ENCODE measurements at regions not wholly inside any gene's neighbourhood (a gene's known extent, or its start where the extent isn't known, plus 50 kb on each side); places are given as distances from the start of the nearest gene placed in this dataset.

DNA sequence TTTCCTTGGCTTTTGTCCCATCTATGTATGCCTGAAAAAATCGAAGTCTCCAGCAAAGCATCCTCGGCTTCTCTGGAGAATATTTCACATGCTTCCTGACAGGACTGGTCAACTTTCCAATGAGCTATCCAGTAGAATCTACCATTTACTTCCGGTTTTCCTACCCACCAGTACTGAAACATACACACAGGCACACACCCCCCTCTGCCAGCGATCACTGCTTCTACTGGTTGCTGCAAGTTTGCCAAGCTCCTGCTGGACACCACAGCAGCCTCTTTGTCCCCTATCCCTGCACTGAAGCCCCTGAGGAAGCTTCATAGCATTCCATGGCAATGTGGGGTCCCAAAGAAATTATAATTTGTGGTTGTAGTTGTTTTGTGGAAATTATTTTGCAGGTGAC lies 536.8 kb downstream of the MATN1 start:
- no peak overlapping the region for H3K4me3 ChIP-seq (ENCODE audit: low read depth, low read length)
- no peak for DNase-seq (ENCODE audit: low read depth)
- TF ChIP-seq CTCF (IDR thresholded peaks at IDR 0.05; ENCODE audit: low read depth, low read length, missing control alignments), result no peak

GRCh38 chr1:30185809-30186208 lies 537.6 kb downstream of the MATN1 start:
- TF ChIP-seq CTCF (IDR thresholded peaks at IDR 0.05; ENCODE audit: low read depth, low read length, missing control alignments), result no peak
- DNase-seq (ENCODE audit: low read depth), result no peak
- H3K4me3 ChIP-seq (ENCODE audit: low read depth, low read length), result no peak overlapping the region

- no peak for DNase-seq (ENCODE audit: low read depth)
- no peak overlapping the region for H3K4me3 ChIP-seq (ENCODE audit: low read depth, low read length)
These were observed 538.1 kb downstream of the MATN1 start for GRCh38 chr1:30185313-30185712.

DNA sequence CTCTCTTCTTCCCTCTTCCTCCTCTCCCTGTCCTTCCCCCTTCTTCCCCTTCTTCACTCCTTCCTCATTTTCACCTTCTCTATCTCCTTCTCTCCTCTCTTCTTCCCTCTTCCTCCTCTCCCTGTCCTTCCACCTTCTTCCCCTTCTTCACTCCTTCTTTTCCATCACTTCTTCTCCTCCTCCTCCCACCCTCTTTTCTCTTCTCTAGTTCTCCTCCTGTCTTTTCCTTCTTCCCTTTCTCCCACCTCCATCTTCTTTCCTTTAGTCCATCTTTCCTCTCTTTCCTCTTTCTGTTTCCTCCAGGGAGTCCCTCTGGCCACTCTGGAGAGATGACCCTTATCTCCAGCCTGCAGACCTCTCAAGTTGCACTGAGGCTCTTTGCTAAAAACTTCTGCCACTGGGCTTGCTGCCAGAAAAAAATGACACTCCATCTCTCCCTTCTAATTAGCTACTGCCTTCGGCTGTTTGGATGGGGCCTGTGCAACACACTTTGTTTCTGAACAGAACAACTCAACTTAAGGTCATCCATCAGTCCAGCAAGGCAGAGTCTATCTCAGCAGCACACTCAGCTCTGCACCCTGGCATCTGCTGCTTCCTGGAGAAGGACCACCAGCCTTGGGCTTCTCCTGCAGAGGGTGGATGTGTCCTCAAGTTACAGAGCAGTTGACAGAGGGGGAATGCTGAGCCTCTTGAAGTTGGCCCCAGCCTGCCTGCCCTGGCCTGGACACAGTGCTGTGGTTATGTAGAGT lies 538.8 kb downstream of the MATN1 start:
- no peak for TF ChIP-seq CTCF (IDR thresholded peaks at IDR 0.05; ENCODE audit: low read depth, low read length, missing control alignments)
- no peak overlapping the region for H3K4me3 ChIP-seq (ENCODE audit: low read depth, low read length)

More at GRCh38 chr1:30185313-30185712, 538.1 kb downstream of the MATN1 start:
- TF ChIP-seq CTCF (IDR thresholded peaks at IDR 0.05; ENCODE audit: low read depth, low read length, missing control alignments), result no peak

GRCh38 chr1:30183895-30184294 lies 539.5 kb downstream of the MATN1 start:
- TF ChIP-seq CTCF (IDR thresholded peaks at IDR 0.05; ENCODE audit: low read depth, low read length, missing control alignments), result no peak
- no peak overlapping the region for H3K4me3 ChIP-seq (ENCODE audit: low read depth, low read length)
- DNase-seq (ENCODE audit: low read depth), result no peak

More for the DNA sequence above, 538.8 kb downstream of the MATN1 start:
- no peak for DNase-seq (ENCODE audit: low read depth)

GRCh38 chr1:30183006-30183405 lies 540.4 kb downstream of the MATN1 start:
- no peak overlapping the region for H3K4me3 ChIP-seq (ENCODE audit: low read depth, low read length)
- TF ChIP-seq CTCF (IDR thresholded peaks at IDR 0.05; ENCODE audit: low read depth, low read length, missing control alignments), result no peak
- no peak for DNase-seq (ENCODE audit: low read depth)
